Left lung (tissue), 4 donors: ENCODE measurements at regions not wholly inside any gene's neighbourhood (a gene's known extent, or its start where the extent isn't known, plus 50 kb on each side); places are given as distances from the start of the nearest gene placed in this dataset.

Experiments
- ATAC-seq: fragments of 200-7000 bp; cut with Tn5 transposase; one replicate; pipeline ENCODE4 v1.9.1; 2020; ENCODE audit warnings: moderate library complexity
- DNase-seq, 4 donors: peaks; one replicate each; pipeline ENCODE4 v3.0.0-alpha.2; 2013 to 2020
- H3K27ac ChIP-seq, 2 donors: fragments of 200-600 bp; sonication (generic) in 1 of 2; one replicate each; pipeline versions ENCODE4 v1.5.0 to v1.8.0; 2020 to 2021
- H3K27me3 ChIP-seq, 2 donors: fragments of 200-600 bp; sonication (generic) in 1 of 2; one replicate each; pipeline versions ENCODE4 v1.5.0 to v1.8.0; 2020 to 2021
- H3K36me3 ChIP-seq, 2 donors: fragments of 200-600 bp; sonication (generic) in 1 of 2; one replicate each; pipeline versions ENCODE4 v1.5.0 to v1.8.0; 2020 to 2021
- H3K4me1 ChIP-seq, 2 donors: fragments of 200-600 bp; one replicate each; pipeline ENCODE4 v1.8.0; 2021
- H3K4me3 ChIP-seq, 2 donors: fragments of 200-600 bp; sonication (generic) in 1 of 2; one replicate each; pipeline versions ENCODE4 v1.5.0 to v1.8.0; 2020 to 2021; ENCODE audit warnings: mild to moderate bottlenecking in 1 of 2
- H3K9me3 ChIP-seq, 2 donors: fragments of 200-600 bp; sonication (generic) in 1 of 2; one replicate each; pipeline versions ENCODE4 v1.5.0 to v1.8.0; 2020 to 2021
- intact Hi-C, 2 donors: fragments of 100-400 bp; cut with DNase I; formaldehyde crosslinking; loops; one replicate each; pipeline versions ENCODE4 v1.11.2 to v1.14.2; 2022
- TF ChIP-seq, protein P1 (sequence below), 2 donors: fragments of 200-600 bp; sonication (generic) in 1 of 2; IDR thresholded peaks; one replicate each; pipeline versions ENCODE4 v1.5.0 to v1.8.0; 2021; ENCODE audit warnings: antibody characterized with exemption in 2 of 2
- donor health status: DM: no; HTN: yes; CAD: no.
- donor health status: DM: no; HTN: no; CAD: no.

DNA sequence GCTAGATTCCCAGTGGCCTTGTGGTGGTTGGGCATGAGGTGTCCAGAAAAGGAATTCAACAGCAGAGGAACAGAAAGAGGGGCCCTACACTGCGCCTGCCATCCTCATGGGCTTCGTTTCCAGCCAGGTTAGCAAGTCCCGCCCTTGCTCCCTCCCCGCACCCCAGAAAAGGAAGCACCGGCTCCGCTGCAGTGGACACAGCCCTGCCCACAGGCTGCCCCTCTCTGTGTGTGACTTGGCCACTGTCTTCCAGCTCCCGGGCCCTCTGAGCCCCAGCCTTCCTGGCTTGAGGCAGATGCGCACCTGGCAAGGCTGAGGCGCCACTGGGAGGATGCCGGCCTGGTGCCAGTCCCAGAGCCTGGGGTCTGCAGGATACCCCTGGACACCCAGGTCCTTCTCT lies 305.0 kb upstream of the IRX4 start:
- Histone ChIP-seq H3K27ac (no peak overlapping the region), H3K27me3 (peaks cover 0 to 8% of the 10 kb centered on the region in 2 donors), H3K4me1 (no peaks in the 10 kb centered on the region), H3K36me3 (no peaks in the 10 kb centered on the region), H3K4me3 (no peak overlapping the region), H3K9me3 (no peaks in the 10 kb centered on the region)
- ATAC-seq (no peak), DNase-seq (no peak)
- TF ChIP-seq, protein P1, sequence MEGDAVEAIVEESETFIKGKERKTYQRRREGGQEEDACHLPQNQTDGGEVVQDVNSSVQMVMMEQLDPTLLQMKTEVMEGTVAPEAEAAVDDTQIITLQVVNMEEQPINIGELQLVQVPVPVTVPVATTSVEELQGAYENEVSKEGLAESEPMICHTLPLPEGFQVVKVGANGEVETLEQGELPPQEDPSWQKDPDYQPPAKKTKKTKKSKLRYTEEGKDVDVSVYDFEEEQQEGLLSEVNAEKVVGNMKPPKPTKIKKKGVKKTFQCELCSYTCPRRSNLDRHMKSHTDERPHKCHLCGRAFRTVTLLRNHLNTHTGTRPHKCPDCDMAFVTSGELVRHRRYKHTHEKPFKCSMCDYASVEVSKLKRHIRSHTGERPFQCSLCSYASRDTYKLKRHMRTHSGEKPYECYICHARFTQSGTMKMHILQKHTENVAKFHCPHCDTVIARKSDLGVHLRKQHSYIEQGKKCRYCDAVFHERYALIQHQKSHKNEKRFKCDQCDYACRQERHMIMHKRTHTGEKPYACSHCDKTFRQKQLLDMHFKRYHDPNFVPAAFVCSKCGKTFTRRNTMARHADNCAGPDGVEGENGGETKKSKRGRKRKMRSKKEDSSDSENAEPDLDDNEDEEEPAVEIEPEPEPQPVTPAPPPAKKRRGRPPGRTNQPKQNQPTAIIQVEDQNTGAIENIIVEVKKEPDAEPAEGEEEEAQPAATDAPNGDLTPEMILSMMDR (IDR thresholded peaks at IDR 0.05): no peak
- intact Hi-C loops: no loop called here

DNA sequence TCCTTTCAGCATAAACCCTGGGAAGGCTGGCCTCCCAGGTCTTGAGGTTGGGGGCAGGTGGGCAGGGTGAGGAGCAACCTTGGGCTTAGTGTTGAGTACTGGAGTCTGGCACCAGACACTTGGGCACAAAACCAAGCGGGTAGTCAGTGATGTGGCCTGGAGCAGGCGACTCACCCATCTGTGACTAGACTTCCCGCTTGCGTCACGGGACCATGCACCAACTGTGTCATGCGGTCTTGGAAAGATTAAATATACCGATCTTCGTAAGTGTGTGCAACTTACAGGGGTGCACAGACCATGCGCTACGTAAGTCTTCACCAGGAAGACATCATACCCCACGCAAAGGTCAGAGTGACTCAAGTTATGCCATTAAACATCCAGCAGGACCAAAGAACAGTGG lies 304.4 kb upstream of the IRX4 start:
- Histone ChIP-seq H3K4me3 (no peak overlapping the region), H3K27me3 (peaks cover 0 to 5% of the 10 kb centered on the region in 2 donors), H3K9me3 (no peaks in the 10 kb centered on the region), H3K27ac (no peak overlapping the region), H3K4me1 (no peaks in the 10 kb centered on the region), H3K36me3 (no peaks in the 10 kb centered on the region)
- TF ChIP-seq, protein P1 (IDR thresholded peaks at IDR 0.05): no peak
- intact Hi-C loops: no loop called here
- ATAC-seq (no peak), DNase-seq (no peak)

DNA sequence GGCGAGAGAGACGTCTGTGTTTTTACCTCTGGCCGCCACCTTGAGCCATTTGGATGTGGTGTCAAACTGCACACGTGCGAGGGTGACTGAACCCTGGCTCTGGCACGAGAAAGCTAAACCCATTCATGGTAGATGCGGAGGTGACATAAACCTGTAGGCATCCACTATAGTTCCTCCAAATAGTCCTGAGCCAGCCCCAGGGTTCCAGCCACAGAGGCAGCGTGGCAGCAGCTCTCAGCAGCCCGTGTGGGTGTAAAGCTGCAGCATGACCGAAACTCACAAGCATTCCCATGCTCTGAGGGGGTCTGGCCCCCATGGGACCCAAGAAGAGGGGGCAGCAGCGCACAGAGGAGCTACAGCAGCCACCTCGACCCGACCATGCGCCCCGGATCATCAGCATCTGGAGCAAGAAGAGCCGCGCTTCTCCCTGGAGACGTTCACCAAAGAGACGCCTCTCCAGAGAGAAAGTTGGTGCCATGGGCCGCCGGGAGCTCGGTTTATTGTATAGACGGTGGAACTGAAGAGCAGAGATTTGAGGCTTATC lies 303.8 kb upstream of the IRX4 start:
- no peak for ATAC-seq
- peaks cover 0 to 5% of the 10 kb centered on the region in 2 donors for H3K27me3 ChIP-seq
- no peak overlapping the region for H3K27ac ChIP-seq
- H3K9me3 ChIP-seq: no peaks in the 10 kb centered on the region
- no peak for DNase-seq
- H3K4me3 ChIP-seq: no peak overlapping the region
- TF ChIP-seq, protein P1 (IDR thresholded peaks at IDR 0.05): no peak
- H3K36me3 ChIP-seq: no peaks in the 10 kb centered on the region
- no peaks in the 10 kb centered on the region for H3K4me1 ChIP-seq
- intact Hi-C loops: no loop called here

DNA sequence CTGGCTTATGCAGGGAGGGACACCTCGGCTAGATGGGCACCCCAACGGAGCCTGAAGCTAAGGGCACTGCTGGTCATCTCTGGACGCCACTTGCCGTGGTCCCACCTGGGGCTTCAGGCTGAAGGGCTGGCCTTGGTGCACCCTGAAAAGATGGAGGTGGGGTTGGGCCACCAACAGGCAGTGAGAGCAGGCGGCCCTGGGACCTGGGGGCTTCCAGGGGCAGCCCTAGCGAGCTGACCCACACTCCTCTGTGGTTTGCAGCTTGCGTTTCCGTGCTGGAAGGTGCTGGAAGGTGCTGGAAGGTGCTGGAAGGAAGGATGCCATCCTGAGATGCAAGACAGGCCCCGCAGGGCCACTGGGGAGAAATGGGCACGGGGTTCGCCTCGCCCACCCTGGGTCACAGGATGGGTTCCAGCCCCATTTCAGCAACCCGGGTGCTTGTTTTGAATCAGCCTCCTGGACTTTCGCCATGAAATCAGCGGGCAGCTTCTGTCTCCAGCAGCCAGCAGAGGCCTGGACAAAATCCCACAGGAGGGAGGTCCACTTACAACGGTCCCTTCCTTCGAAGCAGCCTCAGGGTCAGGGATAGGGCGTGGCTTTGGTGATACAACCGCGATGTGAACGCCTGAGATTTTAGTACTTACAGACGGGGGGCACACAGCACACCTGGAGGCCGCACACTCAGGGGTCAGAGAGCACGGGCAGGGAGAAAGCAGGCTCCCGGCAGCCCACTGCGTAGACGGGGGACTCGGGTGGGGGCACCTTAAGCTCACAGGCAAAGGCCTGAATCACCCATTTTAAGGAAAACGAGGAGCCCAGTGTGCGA lies 303.1 kb upstream of the IRX4 start:
- H3K36me3 ChIP-seq: no peaks in the 10 kb centered on the region
- ATAC-seq: no peak
- H3K9me3 ChIP-seq: no peaks in the 10 kb centered on the region
- TF ChIP-seq, protein P1 (IDR thresholded peaks at IDR 0.05): no peak
- intact Hi-C loops: no loop called here
- H3K4me3 ChIP-seq: no peak overlapping the region
- DNase-seq: no peak
- H3K4me1 ChIP-seq: no peaks in the 10 kb centered on the region
- H3K27me3 ChIP-seq: peaks cover 0 to 5% of the 10 kb centered on the region in 2 donors
- H3K27ac ChIP-seq: no peak overlapping the region
